CD1c-positive myeloid dendritic cell (primary cell): ENCODE measurements at regions not wholly inside any gene's neighbourhood (a gene's known extent, or its start where the extent isn't known, plus 50 kb on each side); places are given as distances from the start of the nearest gene placed in this dataset.
"Not testable (repeated sequence)": the region's sequence is repeated elsewhere in the genome, so short reads cannot be mapped to it uniquely, and the experiment has no call there.

Experiments
- DNase-seq: peaks from one replicate; pipeline ENCODE4 v3.0.0-alpha.2; 2016; ENCODE audit errors: extremely low spot score

- DNase-seq = no peak
Measured at GRCh38 chr22:48416396-48417224, 1411.1 kb downstream of the BRD1 start.

- no peak for DNase-seq
Measured at GRCh38 chr22:48415520-48415919, 1412.2 kb downstream of the BRD1 start.

DNA sequence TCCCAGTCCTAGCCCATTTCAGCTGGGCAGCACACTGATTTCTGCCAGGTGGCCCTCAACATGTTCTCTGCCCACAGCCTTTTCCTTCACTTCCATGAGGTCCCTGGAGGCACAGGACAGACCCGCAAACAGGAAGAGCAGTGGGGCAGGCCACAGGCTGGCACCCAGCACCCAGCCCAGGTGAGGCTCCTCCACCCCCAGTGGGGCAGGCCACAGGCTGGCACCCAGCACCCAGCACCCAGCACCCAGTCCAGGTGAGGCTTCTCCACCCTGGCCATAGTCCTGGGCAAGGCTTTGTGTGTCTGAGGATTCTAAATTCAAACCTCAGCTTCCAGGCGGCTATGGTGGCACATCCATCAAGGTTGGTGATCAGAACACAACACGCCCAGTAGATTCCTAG lies 1413.0 kb downstream of the BRD1 start:
- no peak for DNase-seq

- not testable (repeated sequence) for DNase-seq
Measured at GRCh38 chr22:48412931-48413330, 1414.7 kb downstream of the BRD1 start.

GRCh38 chr22:48410536-48410935 lies 1417.1 kb downstream of the BRD1 start:
- no peak for DNase-seq

- DNase-seq = no peak
Measured at GRCh38 chr22:48407256-48407955, 1420.3 kb downstream of the BRD1 start.

- DNase-seq = no peak
Measured at GRCh38 chr22:48406161-48406560, 1421.5 kb downstream of the BRD1 start.

DNA sequence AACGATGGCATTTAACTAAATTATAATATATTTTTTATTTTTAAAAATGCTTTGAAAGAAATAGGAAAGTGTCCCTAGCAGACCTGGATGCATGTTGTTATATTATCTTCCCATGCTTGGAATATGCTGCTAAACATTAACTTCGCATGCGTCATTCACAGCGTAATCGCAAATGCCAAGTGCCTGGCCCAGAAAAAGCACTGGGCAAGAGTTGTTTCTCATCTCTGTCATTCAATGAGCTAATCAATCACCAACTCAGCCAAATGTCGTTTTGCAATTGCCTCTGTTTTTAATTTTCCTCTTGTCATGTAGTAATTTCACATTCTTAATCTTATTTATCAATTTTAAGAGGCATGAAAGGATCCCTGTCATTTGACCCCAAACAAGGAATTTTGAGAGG lies 1421.9 kb downstream of the BRD1 start:
- DNase-seq = no peak

DNA sequence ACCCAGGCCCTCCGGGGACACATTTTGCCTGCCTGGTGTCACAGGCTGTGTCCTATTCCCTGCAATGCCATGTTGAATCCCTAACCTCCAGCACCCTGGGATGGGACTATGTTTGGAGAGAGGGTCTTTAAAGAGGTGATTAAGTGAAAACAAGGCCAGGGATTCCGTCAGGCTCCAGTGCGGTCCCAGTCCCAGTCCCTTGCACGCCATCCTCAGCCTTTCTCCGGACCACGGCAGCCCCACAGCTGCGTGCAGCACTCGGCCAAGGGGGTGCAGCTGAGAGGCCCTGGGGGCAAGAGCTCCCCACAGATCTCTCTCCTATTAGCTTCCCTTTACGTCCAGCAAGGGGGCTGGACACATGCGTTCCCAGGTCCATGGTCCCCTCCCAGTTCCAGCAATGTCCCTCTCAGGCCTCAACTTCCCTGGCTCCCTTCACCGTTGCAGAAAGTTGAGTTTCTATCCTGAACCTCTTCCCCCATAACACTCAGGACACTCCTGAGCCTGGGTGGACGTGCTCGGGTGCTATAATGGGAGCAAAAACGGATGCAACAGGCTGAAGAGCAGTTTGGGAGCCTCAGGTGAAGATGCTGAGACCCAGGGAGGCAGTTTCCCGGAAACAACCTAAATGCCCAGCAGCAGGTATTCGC lies 1422.7 kb downstream of the BRD1 start:
- no peak for DNase-seq

DNA sequence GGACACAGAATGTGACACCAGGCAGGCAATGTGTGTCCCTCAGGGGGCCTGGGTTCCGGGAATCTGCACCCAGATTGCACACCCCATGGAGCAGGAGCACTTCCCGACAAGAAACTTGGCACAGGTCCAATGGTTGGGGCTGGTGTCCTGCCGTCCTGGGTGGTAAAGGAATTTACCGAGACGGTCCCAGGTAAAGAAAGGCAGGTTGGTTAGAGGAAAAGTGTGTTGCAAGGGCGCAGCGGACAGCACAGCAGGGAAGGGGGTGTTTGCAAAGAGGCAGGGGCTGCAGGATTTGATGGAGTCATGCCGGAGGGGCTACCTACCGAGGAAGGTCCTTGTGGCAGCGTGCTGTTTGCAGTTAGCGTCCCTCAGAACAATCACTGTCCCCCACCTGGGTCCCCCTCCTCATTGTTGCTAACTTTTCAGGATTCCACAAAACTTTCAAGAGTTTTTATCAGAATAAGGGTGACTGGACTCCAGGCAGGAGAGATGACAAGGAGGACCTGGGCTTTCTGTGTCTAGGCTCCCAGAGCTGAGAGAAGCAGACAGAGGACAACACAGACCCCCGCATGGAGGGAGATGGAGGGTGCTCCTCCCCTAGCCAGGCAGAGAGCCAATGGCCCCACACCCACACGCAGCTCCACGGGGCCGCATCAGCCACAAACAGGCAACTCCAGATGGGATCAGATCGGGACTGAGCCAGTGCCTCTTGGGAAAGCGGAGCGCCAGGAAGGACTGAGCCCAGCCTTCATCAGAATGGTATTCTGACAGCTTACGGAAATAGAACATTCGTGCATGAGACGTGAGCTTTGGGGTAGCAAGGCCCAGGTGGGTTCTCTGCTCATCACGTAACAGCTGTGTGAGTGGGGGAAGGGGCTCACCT lies 1423.9 kb downstream of the BRD1 start:
- DNase-seq = no peak

GRCh38 chr22:48402591-48403031 lies 1425.1 kb downstream of the BRD1 start:
- DNase-seq = no peak

GRCh38 chr22:48401523-48401922 lies 1426.2 kb downstream of the BRD1 start:
- not testable (repeated sequence) for DNase-seq

GRCh38 chr22:48398181-48398905 lies 1429.3 kb downstream of the BRD1 start:
- no peak for DNase-seq

GRCh38 chr22:48397531-48398180 lies 1430.0 kb downstream of the BRD1 start:
- DNase-seq = no peak

DNA sequence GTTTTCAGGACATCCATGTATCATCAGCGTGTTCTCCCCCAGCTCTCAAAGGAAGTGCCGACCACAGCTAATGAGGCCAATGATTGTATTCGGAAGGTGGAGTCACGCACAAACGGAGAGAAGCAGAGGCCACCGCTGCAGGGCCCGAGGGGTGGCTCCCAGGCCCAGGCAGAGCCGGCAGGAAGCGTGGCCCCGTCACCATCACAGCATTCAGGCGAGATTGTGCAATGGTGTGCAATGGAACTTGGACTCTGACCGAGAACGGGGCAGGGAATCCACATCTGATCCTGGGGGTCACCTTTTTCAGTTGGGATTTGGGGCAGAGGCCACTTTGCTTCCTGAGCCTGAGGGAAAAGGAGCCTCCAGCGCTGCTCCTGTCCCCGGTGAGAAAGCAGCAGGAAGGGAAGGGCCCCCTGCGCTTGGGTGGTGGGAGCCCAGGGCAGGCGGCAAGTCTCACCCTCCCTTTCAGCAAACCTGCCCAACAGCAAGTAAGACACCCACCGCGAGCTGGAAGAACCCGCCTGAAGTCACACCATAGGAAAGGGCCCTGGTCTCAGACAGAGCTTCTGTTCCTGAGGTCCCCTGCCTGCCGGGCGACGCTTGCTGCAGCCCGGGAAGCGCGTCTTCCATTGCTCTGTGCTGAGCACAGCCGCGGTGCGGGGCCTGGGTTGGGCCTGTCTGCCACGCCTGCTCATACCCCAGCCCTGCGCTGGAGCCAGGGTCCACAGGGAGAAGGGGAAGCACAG lies 1430.7 kb downstream of the BRD1 start:
- DNase-seq = no peak

- DNase-seq = no peak
Measured at GRCh38 chr22:48396091-48396784, 1431.4 kb downstream of the BRD1 start.

- no peak for DNase-seq
Measured at GRCh38 chr22:48395201-48395600, 1432.5 kb downstream of the BRD1 start.

DNA sequence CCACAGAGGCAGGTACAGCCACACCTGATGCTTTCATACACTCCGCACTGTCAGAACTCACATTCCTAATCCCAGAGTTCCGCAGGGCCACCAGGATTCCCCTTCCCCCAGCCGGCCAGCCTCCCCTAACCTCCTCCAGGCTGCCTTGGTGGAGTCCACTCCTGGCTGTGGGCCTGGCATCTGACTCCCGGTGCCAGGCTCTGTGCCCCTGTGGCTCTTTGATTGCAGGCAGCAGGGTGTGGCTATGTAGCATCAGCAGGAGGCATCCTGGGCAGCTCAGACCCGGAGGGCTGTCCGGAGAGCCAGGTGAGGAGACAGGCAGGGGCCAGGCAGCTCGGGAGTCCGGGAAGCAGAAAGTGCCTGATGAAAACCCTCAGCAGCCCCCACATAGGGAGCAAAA lies 1432.9 kb downstream of the BRD1 start:
- no peak for DNase-seq

DNA sequence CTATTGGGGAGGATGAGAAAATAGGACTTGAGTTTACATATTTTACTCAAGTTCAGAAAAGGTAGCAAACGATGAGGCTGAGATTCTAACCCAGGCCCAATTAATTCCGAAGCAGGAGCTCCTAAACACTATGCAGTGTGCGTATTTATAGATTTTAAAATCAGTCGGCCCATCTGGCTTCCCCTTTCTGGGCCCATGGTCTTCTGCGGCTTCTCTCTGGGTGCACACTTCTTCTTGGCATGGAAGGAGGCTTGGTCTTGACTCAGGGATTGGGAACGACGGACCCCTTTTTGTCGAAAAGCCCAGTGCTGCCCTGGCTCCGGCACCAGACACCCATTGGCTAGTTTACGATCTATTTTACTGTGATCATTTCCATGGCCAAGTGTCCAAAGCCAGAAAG lies 1433.8 kb downstream of the BRD1 start:
- no peak for DNase-seq
